ENCODE measurements at regions not wholly inside any gene's neighbourhood (a gene's known extent, or its start where the extent isn't known, plus 50 kb on each side); places are given as distances from the start of the nearest gene placed in this dataset.

DNA sequence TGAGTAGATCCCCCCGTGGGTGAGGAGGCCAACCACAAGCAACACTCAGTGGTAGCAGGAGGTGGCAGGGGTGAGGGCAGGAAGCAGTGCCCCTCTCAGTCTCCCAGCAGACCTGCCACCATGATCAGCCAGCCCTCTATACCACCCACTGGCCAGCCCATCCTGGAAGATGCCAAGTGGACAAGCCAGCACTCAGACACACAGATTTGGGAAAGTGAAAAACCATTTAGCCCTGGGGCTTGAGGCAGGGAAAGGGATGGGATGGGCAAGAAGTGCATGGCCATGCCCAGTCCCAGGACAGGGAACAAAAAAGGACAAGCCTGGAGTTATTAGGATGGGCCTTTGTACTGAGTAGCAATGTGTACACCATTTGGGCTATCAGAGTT is 76.9 kb downstream of the HFE start:
- TF ChIP-seq SMC3 (conservative IDR thresholded peaks at IDR 0.05; ENCODE audit: poor library complexity) (no peak), EP300 (conservative IDR thresholded peaks at IDR 0.05; ENCODE audit: poor library complexity, severe bottlenecking) (no peak), POLR2AphosphoS5 (IDR thresholded peaks at IDR 0.05) (no peak), TAF1 (IDR thresholded peaks at IDR 0.05; ENCODE audit: low read depth) (no peak), MXI1 (conservative IDR thresholded peaks at IDR 0.05; ENCODE audit: poor library complexity, severe bottlenecking) (no peak), EZH2 (IDR thresholded peaks at IDR 0.05; ENCODE audit: borderline replicate concordance, insufficient read depth, low read length, poor library complexity, severe bottlenecking) (no peak), REST (IDR thresholded peaks at IDR 0.05; ENCODE audit: borderline replicate concordance) (no peak), RAD21 (conservative IDR thresholded peaks at IDR 0.05) (no peak)
- TF ChIP-seq, protein P1, sequence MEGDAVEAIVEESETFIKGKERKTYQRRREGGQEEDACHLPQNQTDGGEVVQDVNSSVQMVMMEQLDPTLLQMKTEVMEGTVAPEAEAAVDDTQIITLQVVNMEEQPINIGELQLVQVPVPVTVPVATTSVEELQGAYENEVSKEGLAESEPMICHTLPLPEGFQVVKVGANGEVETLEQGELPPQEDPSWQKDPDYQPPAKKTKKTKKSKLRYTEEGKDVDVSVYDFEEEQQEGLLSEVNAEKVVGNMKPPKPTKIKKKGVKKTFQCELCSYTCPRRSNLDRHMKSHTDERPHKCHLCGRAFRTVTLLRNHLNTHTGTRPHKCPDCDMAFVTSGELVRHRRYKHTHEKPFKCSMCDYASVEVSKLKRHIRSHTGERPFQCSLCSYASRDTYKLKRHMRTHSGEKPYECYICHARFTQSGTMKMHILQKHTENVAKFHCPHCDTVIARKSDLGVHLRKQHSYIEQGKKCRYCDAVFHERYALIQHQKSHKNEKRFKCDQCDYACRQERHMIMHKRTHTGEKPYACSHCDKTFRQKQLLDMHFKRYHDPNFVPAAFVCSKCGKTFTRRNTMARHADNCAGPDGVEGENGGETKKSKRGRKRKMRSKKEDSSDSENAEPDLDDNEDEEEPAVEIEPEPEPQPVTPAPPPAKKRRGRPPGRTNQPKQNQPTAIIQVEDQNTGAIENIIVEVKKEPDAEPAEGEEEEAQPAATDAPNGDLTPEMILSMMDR (IDR thresholded peaks at IDR 0.05; ENCODE audit: poor library complexity, severe bottlenecking) = no peak
- peaks cover 14% of the 10 kb centered on the region for H4K20me1 ChIP-seq (ENCODE audit: insufficient read depth)
- H3K4me2 ChIP-seq (ENCODE audit: low read length) = no peak overlapping the region
- H3K9me3 ChIP-seq (ENCODE audit: low read length) = no peaks in the 10 kb centered on the region
- no peak overlapping the region for H3K9ac ChIP-seq (ENCODE audit: low read length)
- H3K4me3 ChIP-seq (ENCODE audit: low read length) = no peak overlapping the region
- peaks cover 60% of the 10 kb centered on the region for H3K79me2 ChIP-seq (replicated peaks; ENCODE audit: insufficient read depth, low read length)
- H2AFZ ChIP-seq (ENCODE audit: low read depth, low read length) = no peak overlapping the region
- H3K36me3 ChIP-seq (ENCODE audit: insufficient read depth, low read length) = no peaks in the 10 kb centered on the region
- no peak overlapping the region for H3K27ac ChIP-seq (ENCODE audit: low read length)
- no peaks in the 10 kb centered on the region for H3F3A ChIP-seq (ENCODE audit: insufficient read depth, low read length, poor library complexity, severe bottlenecking)
- no peaks in the 10 kb centered on the region for H3K9me2 ChIP-seq (ENCODE audit: insufficient read depth, low read length)
- H3K27me3 ChIP-seq (ENCODE audit: insufficient read depth, low read depth, low read length) = no peaks in the 10 kb centered on the region

DNA sequence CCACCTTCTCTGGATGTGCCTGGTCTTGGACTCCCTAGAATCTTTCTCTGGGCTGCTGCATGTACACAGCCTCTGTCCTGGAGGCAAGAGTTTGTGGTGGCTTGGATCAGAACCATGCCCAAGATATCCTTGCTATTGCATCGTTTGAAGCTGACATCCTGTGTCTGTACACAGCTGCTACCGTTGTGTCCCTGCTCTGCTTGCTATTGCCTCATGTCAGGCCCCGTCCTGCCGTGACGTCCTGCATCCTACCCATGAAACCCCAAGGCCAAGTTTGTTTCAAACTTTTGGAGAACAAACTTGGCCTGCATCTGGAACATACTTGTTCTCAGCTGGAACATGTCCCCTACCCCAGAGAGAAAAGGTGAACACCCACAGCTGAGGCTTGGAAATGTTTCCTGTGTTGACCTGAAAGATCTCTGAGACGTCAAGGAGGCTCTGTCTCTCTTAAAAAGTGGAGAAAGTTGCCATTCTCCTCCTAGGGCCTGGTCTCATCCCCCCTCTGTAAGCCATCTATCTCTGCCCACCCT is 78.1 kb downstream of the HFE start:
- H3K4me3 ChIP-seq (ENCODE audit: low read length) = no peak overlapping the region
- H3K9me3 ChIP-seq (ENCODE audit: low read length) = no peaks in the 10 kb centered on the region
- no peaks in the 10 kb centered on the region for H3K27me3 ChIP-seq (ENCODE audit: insufficient read depth, low read depth, low read length)
- H3F3A ChIP-seq (ENCODE audit: insufficient read depth, low read length, poor library complexity, severe bottlenecking) = no peaks in the 10 kb centered on the region
- H3K9me2 ChIP-seq (ENCODE audit: insufficient read depth, low read length) = no peaks in the 10 kb centered on the region
- no peak overlapping the region for H3K4me2 ChIP-seq (ENCODE audit: low read length)
- peaks cover 2% of the 10 kb centered on the region for H4K20me1 ChIP-seq (ENCODE audit: insufficient read depth)
- TF ChIP-seq EP300 (conservative IDR thresholded peaks at IDR 0.05; ENCODE audit: poor library complexity, severe bottlenecking) = no peak
- no peak for TF ChIP-seq POLR2AphosphoS5 (IDR thresholded peaks at IDR 0.05)
- H3K9ac ChIP-seq (ENCODE audit: low read length) = no peak overlapping the region
- H3K79me2 ChIP-seq (replicated peaks; ENCODE audit: insufficient read depth, low read length) = peaks cover 48% of the 10 kb centered on the region
- H3K27ac ChIP-seq (ENCODE audit: low read length) = no peak overlapping the region
- no peaks in the 10 kb centered on the region for H3K36me3 ChIP-seq (ENCODE audit: insufficient read depth, low read length)
- H2AFZ ChIP-seq (ENCODE audit: low read depth, low read length) = no peak overlapping the region

GRCh38 chr6:26170181-26170580 is 83.0 kb downstream of the HFE start:
- no peak overlapping the region for H3K27ac ChIP-seq (ENCODE audit: low read length)
- H3K9ac ChIP-seq (ENCODE audit: low read length) = no peak overlapping the region
- no peaks in the 10 kb centered on the region for H3K27me3 ChIP-seq (ENCODE audit: insufficient read depth, low read depth, low read length)
- H3F3A ChIP-seq (ENCODE audit: insufficient read depth, low read length, poor library complexity, severe bottlenecking) = no peaks in the 10 kb centered on the region
- H3K4me2 ChIP-seq (ENCODE audit: low read length) = no peak overlapping the region
- no peak overlapping the region for H2AFZ ChIP-seq (ENCODE audit: low read depth, low read length)
- no peaks in the 10 kb centered on the region for H4K20me1 ChIP-seq (ENCODE audit: insufficient read depth)
- TF ChIP-seq MXI1 (conservative IDR thresholded peaks at IDR 0.05; ENCODE audit: poor library complexity, severe bottlenecking) = no peak
- no peak for TF ChIP-seq EP300 (conservative IDR thresholded peaks at IDR 0.05; ENCODE audit: poor library complexity, severe bottlenecking)
- no peak for TF ChIP-seq TAF1 (IDR thresholded peaks at IDR 0.05; ENCODE audit: low read depth)
- TF ChIP-seq POLR2AphosphoS5 (IDR thresholded peaks at IDR 0.05) = no peak
- no peak for TF ChIP-seq REST (IDR thresholded peaks at IDR 0.05; ENCODE audit: borderline replicate concordance)
- TF ChIP-seq, protein P1 (IDR thresholded peaks at IDR 0.05; ENCODE audit: poor library complexity, severe bottlenecking) = no peak
- TF ChIP-seq EZH2 (IDR thresholded peaks at IDR 0.05; ENCODE audit: borderline replicate concordance, insufficient read depth, low read length, poor library complexity, severe bottlenecking) = no peak
- no peak for TF ChIP-seq RAD21 (conservative IDR thresholded peaks at IDR 0.05)
- no peak for TF ChIP-seq SMC3 (conservative IDR thresholded peaks at IDR 0.05; ENCODE audit: poor library complexity)
- H3K79me2 ChIP-seq (replicated peaks; ENCODE audit: insufficient read depth, low read length) = peaks cover 6% of the 10 kb centered on the region
- H3K4me3 ChIP-seq (ENCODE audit: low read length) = no peak overlapping the region
- H3K9me2 ChIP-seq (ENCODE audit: insufficient read depth, low read length) = no peaks in the 10 kb centered on the region
- H3K36me3 ChIP-seq (ENCODE audit: insufficient read depth, low read length) = no peaks in the 10 kb centered on the region
- no peaks in the 10 kb centered on the region for H3K9me3 ChIP-seq (ENCODE audit: low read length)
